ENCODE measurements at regions not wholly inside any gene's neighbourhood (a gene's known extent, or its start where the extent isn't known, plus 50 kb on each side); places are given as distances from the start of the nearest gene placed in this dataset.

DNA sequence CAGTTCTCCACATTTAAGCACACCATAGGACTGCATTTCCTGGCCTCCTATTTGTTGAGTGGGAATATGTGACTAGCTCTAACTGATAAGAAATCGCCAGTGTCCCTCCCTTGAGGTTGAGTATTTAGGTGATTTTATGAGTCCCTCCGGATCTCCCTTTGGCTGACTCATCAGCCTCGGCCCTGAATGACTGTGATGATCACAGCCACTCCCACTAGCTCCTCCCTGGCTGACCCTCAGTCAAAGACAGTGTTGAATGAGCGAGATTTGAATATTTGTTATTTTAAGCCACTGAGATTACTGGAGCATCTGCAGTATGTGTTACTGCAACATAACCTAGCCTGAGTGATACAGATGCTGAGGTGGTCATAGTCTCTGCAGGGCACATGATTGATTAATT lies 515.3 kb downstream of the EPHB1 start:
- intact Hi-C loops (cut with DNase I), result no loop called here
- Histone ChIP-seq H3K36me3 (no peaks in the 10 kb centered on the region), H3K4me3 (replicated peaks in 1 of 3) (no peak overlapping the region), H3K27ac (peak overlapping the region in 1 of 3 donors; percentile 93), H3K9me3 (no peaks in the 10 kb centered on the region), H3K4me1 (peaks cover 41 to 49% of the 10 kb centered on the region in 2 donors), H3K27me3 (no peaks in the 10 kb centered on the region)
- 54 to 70% methylated on average over 4 of the region's 4 CpGs for whole genome bisulfite sequencing, 2 donors
- TF ChIP-seq, protein P1, sequence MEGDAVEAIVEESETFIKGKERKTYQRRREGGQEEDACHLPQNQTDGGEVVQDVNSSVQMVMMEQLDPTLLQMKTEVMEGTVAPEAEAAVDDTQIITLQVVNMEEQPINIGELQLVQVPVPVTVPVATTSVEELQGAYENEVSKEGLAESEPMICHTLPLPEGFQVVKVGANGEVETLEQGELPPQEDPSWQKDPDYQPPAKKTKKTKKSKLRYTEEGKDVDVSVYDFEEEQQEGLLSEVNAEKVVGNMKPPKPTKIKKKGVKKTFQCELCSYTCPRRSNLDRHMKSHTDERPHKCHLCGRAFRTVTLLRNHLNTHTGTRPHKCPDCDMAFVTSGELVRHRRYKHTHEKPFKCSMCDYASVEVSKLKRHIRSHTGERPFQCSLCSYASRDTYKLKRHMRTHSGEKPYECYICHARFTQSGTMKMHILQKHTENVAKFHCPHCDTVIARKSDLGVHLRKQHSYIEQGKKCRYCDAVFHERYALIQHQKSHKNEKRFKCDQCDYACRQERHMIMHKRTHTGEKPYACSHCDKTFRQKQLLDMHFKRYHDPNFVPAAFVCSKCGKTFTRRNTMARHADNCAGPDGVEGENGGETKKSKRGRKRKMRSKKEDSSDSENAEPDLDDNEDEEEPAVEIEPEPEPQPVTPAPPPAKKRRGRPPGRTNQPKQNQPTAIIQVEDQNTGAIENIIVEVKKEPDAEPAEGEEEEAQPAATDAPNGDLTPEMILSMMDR (IDR thresholded peaks at IDR 0.05), result no peak
- TF ChIP-seq POLR2A (IDR thresholded peaks at IDR 0.05), result no peak
- DNase-seq, result no peak

DNA sequence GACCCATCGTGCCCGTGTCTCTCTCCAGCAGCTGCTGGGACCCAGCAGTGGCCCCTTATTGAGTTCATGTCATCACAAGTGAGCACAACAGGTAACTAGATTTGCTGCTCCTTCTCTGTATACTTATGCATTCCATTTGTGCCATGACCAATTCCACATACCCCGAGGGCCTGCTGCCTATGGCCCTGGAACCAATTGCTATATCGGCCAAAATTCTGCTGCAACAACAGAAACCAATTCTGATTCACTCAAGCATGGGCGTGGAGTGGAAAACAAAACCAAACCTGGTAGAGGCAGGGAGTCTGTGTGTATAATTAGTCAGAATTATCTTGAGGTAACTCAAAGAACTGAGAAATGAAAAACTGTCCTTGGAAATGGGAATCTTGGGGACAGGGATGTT lies 516.6 kb downstream of the EPHB1 start:
- TF ChIP-seq, protein P1 (IDR thresholded peaks at IDR 0.05), result no peak
- TF ChIP-seq POLR2A (IDR thresholded peaks at IDR 0.05), result peak in 1 of 2 donors; percentile 25

DNA sequence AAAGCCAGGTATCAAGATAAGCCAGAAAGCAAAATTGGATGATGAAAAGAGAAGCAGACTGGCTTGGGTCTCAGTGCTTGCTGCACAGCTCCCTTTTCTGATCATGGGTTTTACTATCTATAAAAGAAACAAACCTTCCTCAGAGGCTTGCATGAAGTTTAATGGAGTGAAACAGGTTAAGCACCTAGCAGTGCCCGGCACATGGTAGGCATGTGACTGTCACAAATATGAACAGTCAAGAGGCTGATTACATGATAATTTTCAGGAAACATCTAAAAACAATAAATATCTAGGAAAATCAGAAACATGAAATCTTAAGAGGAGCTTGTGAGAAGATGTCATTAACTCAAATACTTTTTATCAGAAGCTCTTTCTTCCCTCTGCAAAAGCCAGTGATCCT lies 519.2 kb downstream of the EPHB1 start:
- TF ChIP-seq, protein P1 (IDR thresholded peaks at IDR 0.05), result no peak
- no peak for TF ChIP-seq POLR2A (IDR thresholded peaks at IDR 0.05)
- Histone ChIP-seq H3K9me3 (no peaks in the 10 kb centered on the region), H3K27ac (peak overlapping the region; percentile 66 to 93 (median 66)), H3K4me1 (peaks cover 41 to 46% of the 10 kb centered on the region in 2 donors), H3K36me3 (no peaks in the 10 kb centered on the region), H3K27me3 (no peaks in the 10 kb centered on the region), H3K4me3 (replicated peaks in 1 of 3) (no peak overlapping the region)
- peak; percentile 59 to 66 for DNase-seq
- intact Hi-C loops (cut with DNase I), result no loop called here
- WGBS, 2 donors, result 34 to 45% methylated on average over 1 of the region's 1 CpG

More for the DNA sequence above, 516.6 kb downstream of the EPHB1 start:
- no peaks in the 10 kb centered on the region for H3K9me3 ChIP-seq
- H3K4me3 ChIP-seq (replicated peaks in 1 of 3), result no peak overlapping the region
- intact Hi-C loops (cut with DNase I), result no loop called here
- H3K27me3 ChIP-seq, result no peaks in the 10 kb centered on the region
- peak; percentile 84 to 85 for DNase-seq
- peaks cover 41 to 49% of the 10 kb centered on the region in 2 donors for H3K4me1 ChIP-seq
- 28 to 30% methylated on average over 5 of the region's 5 CpGs for WGBS, 2 donors
- no peaks in the 10 kb centered on the region for H3K36me3 ChIP-seq
- H3K27ac ChIP-seq, result peak overlapping the region; percentile 86 to 95 (median 93)

DNA sequence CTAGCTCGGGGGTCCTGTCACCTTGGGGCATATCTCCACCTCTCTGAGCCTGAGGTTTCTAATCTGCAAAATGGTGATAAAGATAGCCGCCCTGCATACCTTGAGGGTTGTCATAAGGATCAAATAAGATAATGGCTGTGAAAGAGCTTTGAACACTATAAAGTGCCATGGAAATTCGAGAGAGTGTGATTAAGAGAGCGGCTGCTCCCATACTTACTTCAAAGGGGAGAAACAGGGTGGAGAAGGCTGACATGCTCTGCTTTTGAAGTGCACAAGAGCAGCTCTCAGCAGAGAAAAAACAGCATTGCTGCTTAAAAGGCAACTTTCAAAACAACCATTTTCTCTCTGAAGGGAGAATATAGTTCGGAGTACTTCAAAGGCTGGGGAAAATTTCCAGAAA lies 529.2 kb downstream of the EPHB1 start:
- TF ChIP-seq, protein P1 (IDR thresholded peaks at IDR 0.05), result no peak
- no peak for TF ChIP-seq POLR2A (IDR thresholded peaks at IDR 0.05)
- Histone ChIP-seq H3K27ac (peak overlapping the region; percentile 29 to 71 (median 47)), H3K27me3 (no peaks in the 10 kb centered on the region), H3K36me3 (no peaks in the 10 kb centered on the region), H3K9me3 (no peaks in the 10 kb centered on the region), H3K4me3 (replicated peaks in 1 of 3) (no peak overlapping the region), H3K4me1 (peaks cover 14 to 16% of the 10 kb centered on the region in 2 donors)
- 24 to 35% methylated on average over 5 of the region's 5 CpGs for WGBS, 2 donors
- DNase-seq, result peak in 1 of 2 donors; percentile 23
- intact Hi-C loops (cut with DNase I), result no loop called here

DNA sequence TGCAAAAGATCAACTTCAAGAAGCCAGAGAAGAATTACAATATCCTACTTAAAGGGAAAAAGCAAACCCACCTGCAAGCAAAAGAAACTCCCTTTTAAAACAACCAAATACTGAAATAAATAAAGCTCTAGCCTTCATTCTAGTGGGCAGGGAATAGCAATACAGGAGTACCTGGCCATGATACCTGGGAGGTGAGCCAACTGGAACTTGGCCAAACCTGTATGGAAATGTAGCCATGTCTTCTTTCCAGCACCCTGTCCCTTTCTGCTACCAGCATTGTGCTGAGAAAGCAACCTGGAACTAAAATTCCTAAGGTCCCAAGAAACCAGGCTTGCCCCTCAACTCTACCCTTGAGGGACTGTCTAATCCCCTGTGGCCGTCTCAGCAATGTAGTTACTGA lies 530.0 kb downstream of the EPHB1 start:
- Histone ChIP-seq H3K4me3 (replicated peaks in 1 of 3) (no peak overlapping the region), H3K27me3 (no peaks in the 10 kb centered on the region), H3K4me1 (peaks cover 14 to 22% of the 10 kb centered on the region in 2 donors), H3K27ac (peak overlapping the region; percentile 29 to 71 (median 47)), H3K36me3 (no peaks in the 10 kb centered on the region), H3K9me3 (no peaks in the 10 kb centered on the region)
- WGBS, 2 donors, result 30 to 57% methylated on average over 1 of the region's 1 CpG
- intact Hi-C loops (cut with DNase I), result no loop called here
- peak; percentile 78 to 80 for DNase-seq
- TF ChIP-seq, protein P1 (IDR thresholded peaks at IDR 0.05), result no peak
- no peak for TF ChIP-seq POLR2A (IDR thresholded peaks at IDR 0.05)
